GM19025 (cell line): ENCODE measurements at regions not wholly inside any gene's neighbourhood (a gene's known extent, or its start where the extent isn't known, plus 50 kb on each side); places are given as distances from the start of the nearest gene placed in this dataset.
"Not testable (repeated sequence)": the region's sequence is repeated elsewhere in the genome, so short reads cannot be mapped to it uniquely, and the experiment has no call there.

Source experiments
- ATAC-seq: cut with Tn5 transposase; IDR thresholded peaks from one replicate; pipeline ENCODE4 v1.9.1; 2021; ENCODE audit warnings: mild to moderate bottlenecking, low read depth, moderate library complexity; ENCODE audit not compliant: unreplicated experiment

DNA sequence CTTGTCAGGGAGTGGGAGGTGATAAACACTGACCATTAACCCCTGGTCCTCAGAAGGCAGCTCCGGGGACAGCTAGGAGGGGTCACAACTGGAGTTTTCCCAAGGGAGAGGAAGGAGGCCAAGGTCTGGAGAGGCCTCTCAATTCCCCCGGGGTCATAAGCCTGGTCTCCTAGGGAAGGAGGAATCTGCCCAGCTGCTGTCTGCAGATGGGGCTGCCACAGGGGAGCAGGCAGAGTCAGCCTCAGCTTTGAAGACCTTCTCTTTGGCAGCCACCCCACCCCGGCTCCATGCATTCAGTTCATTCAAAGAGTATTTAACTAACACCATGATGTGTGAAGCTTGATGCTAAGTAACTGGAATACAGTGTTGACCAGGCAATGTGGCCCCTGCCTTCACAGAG is 74.6 kb upstream of the HSPA9 start:
- ATAC-seq: no peak

DNA sequence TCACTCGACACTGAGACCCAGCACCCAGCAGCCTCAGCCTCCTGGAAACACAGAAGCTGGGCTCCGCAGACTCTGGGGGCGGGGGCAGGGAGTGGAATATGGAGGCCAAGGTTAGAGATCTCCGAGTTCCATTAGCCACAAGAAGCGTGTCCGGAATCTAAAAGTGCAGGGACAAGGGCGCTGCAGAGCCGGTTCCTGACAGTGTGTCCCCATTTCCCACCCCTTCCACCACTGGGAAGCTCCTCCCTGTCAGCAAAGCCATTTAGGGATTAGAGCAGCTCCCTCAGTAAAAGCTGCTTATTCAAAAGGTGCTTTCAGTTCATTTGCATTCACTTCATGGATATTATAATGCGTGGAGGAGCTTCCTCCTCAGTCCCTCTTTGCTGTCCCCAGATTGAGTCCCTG is 74.1 kb upstream of the HSPA9 start:
- ATAC-seq: no peak

DNA sequence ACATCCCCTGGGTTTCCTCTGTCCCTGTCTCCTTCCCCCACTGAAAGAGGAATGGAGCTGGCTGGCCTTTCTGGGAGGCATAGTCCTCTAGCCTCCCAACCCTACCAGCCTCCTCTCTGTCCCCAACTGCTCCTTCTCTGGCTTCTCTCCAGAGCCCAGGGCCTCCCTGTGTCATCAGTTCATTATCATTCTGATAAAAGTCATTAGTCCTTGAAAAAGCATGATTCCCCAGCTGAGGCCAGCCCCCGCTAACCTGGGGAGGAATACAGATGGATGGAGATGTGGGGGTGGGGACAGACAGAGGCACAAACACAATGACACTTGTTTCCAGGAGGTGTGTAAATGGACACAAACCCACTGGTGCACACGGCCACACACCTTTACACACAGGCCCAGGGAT is 73.6 kb upstream of the HSPA9 start:
- ATAC-seq: no peak

DNA sequence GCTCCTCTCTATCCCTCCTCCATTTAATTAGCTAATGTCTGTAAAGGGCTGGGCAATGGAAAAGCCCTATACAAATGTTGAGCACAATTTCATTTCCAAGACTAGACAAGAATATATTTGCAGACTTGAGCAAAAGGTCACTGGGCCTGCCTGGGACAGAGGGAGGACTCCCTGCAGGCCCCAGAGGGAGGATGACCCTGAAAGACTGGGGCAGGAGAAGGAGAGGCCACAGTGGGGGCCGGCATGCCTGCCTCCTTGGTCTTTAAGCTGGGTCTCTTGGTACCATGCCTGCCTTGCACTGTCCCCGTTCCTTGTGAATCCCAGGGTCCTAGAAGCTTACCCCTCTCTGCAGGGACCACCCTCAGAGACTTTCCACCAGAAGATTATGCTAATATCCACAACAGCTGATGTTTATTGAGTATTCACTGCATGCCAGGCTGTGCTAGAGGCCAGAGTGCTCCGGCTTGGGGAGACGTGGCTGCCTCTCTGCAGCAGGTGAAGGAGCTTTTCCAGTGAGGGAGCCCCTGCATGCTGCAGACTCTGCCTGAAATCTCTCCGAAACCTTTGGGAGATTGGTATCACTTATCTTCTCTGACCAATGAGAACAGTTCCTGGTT is 72.7 kb upstream of the HSPA9 start:
- ATAC-seq: no peak

DNA sequence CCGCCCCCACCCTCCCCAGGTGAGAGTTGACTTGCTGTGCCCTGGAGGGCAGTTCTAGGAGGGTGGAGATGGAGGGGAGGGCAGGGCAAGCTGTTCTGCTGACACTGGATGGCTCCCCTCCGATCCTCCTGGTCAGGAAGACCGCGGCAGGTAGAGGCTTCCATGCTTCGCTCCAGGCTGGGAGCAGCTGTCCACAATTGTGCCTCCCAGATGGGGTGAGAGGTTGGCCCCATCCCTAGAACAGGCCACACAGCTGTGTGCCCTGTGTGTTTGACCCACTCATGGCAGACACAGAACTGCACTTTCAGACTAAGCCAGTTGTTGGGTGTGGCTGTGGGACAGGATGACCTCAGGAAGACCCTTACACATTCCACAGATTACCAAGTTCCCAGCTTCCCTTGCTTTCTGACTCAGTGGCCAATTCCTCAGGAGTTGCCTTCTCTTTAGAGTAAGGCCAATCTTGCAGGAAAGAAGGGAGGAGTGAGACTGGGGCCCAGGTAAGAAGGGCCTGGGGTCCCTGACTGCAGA is 72.1 kb upstream of the HSPA9 start:
- ATAC-seq: no peak

DNA sequence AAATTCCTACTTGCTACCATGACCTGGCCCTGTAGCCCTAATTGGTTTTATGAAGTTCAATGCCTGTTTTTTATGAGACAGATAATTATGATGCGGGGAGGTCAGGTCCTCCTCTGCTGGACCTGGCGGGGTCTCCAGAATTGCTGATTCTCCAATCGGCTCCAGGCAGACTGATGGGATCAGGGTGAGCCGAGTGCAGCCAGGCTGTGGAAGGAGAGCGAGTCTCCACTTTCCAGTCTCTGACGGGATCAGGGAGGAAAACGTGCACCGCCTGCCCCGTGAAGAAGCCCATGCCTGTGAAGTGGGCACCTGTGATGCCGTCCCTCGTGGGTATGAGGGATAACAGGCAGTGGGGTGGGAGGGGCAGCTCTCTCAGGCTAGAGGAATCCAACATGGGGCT is 71.5 kb upstream of the HSPA9 start:
- ATAC-seq: no peak

DNA sequence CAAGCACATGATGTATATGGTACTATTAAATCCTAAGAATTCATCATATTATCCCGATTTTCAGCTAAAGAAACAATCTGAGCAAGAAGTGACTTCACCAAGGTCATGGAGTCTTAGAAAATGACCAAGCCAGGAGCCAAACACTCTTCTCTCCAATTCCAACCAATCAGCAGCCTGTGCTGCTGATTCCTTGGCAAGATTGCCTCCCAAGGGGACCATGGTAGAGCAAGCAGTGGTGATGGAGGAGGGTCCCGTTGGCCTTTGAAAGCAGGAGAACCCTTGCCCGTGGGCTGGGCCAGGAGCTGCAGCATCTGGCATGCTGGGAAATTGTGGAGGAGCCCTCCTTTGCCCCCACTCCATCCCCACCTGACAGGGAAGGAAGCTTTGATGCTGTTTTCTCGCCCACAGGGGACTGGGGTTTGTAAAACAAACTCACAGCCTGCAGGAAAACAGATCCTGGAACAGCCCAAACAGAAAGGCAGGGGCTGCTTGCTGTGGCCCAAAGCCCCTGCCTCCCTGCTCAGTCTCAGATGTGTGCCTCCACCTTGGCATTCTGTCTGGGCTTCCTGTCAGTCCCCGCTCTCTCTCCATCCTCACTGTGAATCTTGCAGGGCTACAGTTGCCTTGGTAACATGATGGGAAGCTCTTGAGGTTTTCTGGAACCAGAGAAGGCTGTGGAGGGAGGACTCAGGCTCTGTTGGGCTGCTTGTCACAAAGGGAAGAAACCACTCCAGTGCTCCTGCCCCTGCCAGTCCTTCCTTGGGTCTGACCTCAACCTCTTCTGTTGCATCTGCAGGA is 70.8 kb upstream of the HSPA9 start:
- no peak for ATAC-seq

DNA sequence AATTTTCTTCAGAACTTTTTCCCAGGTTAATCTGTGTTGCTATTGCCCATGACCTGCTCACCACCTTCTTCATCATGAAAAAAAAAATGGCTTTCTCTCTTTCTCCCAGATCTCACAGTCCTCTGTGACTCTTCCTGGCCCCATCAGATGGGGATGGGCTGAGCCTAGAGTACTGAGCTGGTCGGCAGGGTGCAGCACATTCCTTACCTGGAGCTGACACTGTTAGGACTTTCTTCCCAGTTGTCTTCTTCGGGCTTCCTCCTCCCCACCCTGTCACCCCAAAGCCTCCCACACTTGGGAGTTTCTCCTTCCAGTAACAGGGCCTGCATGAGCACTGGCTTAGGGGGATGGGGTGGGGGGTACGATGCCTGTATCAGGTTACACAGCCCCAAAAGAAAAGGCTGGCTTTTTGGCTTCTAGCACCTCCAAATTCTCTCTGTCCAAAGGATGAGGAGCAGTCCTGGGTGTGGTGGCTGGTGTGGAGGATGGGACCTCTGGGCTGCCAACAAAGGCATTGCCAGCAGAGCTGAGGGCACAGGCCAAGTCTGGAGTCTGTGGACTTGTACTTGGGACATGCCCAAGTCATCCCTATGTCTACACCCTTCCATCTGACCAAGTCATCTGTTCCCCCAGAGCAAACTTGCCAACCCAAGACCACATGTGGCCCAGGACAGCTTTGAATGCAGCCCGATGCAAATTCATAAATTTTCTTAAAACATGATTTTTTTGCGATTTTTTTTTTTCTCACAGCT is 68.0 kb upstream of the HSPA9 start:
- ATAC-seq: no peak

DNA sequence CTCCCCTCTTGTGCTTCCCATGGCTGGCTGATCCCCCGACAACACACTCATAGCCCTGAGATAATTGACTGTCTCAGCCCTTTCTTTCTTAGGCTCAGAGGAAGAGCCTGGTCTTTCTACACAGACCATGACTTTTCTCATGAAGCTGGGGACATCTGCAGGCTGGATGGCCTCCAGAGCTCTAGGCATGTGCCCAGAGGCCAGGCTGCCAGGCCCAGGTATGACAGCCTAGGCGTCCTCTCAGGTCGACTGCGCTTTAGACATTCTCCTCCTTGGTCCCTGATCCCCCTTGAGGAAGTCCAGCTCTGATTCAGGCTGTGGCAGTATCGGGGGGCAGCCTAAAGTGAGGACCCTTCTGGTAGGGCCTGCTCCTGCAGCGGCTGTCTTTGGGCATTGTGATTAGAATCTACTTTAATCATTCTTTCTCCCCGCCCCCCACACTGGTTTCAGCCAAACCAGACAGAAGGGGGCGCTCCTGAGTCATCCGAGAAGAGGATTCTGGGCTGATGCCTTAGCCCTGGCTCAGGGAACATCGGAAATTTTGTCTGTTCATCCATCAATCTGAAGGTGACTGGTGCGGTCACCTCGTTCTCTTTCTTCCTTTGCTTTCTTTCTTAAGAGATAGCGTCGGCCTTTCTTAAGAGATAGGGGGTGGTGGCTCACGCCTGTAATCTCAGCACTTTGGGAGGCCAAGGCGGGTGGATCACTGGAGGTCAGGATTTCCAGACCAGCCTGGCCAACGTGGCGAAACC is 66.5 kb upstream of the HSPA9 start:
- ATAC-seq: no peak

DNA sequence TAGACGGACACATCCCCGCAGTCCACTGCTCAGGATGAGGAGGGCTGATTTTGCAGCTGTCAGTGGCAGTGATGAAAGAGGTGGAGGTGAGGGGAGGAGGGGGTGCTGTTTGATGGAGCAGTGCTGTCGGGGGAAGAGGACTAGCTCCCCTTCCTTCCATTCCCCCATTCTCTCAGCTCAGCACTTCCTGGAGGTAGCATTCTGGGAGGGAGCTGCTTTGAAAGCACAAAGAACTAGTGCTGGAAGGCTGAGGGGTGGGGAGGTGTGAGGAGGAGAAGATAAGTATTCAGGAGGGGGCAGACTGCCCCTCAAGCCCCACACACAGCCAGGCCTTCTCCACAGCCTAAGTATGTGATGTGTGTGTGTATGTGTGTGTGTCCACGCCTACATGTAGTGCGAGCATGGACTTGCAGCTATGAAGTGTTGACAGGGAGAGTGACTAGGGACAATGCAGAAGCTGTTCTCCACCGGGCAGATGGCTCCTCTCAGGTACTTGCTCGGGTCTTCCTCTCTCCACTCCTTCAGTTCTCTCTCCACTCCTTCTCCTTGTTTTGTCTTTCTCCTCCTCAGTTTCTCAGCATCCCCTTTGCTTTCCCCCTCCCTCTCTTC is 65.5 kb upstream of the HSPA9 start:
- ATAC-seq: no peak

DNA sequence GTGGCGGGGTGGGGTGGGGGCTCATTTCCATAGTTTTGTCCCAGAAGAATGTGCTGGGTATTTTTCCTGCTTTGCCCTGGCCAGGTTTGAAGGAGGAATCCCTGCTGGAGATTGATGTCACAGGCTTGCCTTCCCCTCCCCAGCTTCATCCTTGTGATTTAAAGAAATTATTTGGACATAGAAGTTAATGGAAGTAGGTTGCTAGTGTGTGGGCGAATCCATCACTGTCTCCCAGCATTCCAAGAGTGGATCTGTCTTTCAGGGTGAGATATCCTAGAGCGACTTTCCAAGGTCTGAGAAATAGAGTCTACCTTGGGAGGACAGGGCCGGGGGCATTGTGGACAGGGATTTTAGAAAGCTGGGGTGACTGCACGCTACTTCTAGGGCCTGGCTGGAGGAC is 64.9 kb upstream of the HSPA9 start:
- no peak for ATAC-seq

DNA sequence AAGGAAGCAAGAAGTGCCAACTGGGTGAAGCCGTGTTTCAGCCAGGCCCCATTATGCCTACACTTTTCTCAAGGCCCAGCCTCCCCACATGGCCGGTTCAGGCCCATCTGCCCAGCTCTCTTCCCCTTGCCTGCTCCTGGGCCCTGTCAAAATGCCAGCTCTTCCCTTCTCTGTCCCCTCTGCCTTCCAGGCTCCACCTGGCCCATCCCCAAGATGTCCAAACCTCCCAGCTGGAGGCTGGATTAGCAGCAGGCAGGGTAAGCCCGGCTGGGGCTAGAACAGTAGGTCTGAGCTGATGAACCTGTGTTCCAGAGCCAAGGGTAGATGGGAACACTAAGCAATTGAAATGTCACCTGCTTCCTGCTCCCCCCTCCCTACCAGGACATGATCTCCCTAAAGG is 64.1 kb upstream of the HSPA9 start:
- no peak for ATAC-seq

DNA sequence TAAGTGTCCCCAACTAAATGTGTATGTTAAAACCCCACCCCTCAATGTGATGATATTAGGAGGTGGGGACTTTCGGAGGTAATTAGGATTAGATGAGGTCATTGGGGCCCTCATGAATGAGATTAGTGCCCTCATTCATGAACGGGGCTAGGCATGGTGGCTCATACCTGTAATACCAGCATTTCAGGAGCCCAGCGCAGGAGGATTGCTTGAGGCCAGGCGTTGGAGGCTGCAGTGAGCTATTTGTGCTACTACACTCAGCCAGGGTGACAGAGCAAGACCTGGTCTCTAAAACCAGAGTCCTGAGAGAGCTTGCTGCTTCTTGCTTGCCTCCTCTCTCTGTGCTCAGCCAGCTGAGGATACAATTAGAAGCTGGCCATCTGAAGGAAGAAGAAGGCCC is 62.1 kb upstream of the HSPA9 start:
- ATAC-seq: no peak

DNA sequence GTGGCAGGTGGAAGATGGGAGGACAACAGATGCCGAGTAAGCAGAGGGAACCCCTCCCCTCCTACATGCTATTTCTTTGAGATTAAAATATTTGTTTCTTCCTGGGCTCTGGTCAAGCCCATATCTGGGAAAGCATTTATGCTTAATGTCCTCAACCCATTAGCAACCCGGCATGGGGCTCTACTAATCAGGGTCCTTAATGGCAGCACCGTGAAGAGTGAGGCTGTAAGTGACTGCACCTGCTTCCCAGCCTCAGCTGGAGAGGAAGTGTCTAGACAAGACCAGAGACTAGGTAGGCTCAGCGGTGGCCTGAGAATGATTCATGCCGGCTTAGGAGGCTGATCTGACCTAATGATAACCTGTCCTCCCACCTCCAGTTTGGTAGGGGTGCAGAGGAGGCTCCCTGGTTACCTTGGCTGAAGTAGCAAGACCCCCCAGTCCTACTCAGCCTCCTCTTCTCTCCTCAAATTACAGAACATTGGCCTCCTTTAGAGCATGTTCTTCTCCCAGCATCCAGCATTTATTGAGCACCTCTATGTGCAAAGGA is 61.3 kb upstream of the HSPA9 start:
- ATAC-seq: no peak

DNA sequence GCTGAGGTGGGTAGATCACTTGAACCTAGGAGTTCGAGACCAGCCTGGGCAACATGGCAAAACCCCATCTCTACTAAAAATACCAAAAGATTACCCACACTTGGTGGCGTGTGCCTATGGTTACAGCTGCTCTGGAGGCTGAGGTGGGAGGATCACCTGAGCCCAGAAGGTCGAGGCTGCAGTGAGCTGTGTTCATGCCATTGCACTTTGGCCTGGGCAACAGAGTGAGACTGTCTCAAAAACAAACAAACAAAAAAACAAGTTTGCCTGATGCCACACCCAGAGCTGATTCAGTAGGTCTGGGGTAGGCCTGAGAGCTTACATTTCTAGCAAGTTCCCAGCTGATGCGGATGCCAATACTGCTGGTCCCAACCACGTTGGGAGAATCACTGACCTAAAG is 60.5 kb upstream of the HSPA9 start:
- no peak for ATAC-seq

DNA sequence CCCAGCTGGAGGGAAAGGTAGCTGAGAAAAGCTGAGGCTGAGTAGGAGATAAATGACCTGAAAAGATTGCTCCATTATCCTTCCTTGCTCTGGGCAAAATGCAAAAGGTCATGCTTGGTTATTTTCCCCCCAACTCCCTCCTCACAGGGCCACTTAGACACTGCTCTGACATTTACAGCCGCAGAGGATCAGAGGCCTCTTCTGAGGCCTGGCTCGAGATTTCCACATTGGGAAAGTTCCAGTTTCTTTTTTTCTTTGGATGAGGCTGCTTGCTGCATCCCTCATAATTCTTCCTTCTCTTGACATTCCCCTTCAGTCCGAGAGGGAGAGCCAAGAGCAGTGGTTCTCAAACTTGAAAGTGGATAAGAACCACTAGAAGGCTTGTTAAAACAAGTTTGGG is 60.1 kb upstream of the HSPA9 start:
- no peak for ATAC-seq

DNA sequence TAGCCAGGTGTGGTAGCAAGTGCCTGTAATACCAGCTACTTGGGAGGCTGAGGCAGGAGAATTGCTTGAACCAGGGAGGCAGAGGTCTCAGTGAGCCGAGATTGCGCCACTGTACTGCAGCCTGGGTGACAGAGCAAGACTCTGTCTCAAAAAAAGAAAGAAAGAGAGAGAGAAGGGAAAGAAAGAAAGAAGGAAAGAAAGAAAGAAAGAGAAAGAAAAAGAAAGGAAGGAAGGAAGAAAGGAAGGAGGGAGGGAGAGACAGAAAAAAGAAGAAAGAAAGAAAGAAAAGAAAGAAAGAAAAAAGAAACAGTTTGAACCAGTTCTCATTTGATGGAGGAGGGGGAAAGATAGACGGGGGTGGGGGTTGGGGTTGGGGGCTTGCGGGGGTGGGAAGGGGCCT is 59.6 kb upstream of the HSPA9 start:
- ATAC-seq: not testable (repeated sequence)

DNA sequence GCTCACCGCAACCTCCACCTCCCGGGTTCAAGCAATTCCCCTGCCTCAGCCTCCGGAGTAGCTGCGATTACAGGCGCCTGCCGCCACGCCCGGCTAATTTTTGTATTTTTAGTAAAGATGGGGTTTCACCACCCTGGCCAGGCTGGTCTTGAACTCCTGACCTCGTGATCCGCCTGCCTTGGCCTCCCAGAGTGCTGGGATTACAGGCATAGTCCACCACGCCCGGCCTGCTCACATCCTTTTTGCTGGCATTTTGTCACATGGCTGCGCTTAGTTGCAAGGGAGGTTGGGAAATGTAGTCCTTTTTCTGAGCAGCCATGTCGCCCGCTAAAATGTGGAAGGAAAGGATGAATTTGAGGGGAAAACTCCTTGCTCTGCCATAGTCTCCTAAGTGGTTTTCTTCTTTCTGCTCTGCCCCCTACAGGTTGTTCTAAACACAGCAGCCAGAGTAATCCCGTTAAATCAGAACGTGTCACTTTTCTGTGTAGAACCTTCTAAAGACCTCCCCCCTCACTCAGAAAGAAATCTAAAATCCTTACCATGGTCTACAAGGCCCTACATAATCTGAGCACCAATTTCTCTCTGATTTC is 57.8 kb upstream of the HSPA9 start:
- ATAC-seq: no peak

DNA sequence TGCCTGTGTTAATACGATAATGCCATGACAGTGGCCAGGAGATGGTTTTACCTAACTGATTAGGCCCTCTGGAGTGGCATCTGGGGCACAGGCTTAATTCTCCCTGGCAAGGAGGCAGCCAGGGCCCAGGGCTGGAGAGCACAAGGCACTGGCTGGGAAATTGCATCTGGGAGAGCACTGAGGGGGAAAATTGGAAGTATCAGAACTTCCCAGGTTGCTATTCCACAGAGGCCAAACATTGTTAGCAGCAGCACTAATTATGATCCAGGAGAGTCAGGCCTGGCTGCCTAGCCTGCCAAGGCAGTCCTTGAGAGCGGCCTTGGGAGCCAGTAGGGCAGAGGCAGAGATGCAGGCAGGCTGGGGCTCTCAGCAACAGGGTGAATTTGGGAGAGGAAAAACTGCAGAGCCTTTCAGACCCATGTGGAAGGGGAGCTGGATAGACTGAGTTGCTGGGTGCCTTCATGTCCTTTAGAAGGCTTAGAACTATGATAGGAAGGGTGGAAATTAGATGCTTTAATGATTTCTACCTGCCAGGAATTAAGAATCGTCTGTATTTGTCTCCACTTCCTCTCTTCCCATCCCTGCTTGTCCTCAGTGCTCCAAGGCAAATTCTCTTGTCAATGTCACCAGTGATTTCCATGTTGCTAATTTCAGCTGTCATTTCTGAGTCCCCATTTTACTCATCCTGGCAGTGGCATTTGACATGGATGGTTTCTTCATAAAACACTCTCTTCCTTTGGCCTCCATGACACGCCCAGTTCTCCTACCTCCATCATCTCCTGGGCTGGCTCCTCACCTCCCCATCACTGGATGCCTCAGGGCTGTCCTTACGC is 56.1 kb upstream of the HSPA9 start:
- ATAC-seq: no peak
